Liver (tissue), 3 donors: ENCODE measurements at regions not wholly inside any gene's neighbourhood (a gene's known extent, or its start where the extent isn't known, plus 50 kb on each side); places are given as distances from the start of the nearest gene placed in this dataset.

Experiments
- FOXA1 ChIP-seq: IDR thresholded peaks from 2 replicates; pipeline ENCODE4 v1.6.1; 2016; ENCODE audit warnings: antibody characterized with exemption
- GABPA ChIP-seq, 2 donors: IDR thresholded peaks in 1 of 2; conservative IDR thresholded peaks in 1 of 2; 2 replicates each; pipeline ENCODE4 v1.6.1; 2016; ENCODE audit warnings: antibody characterized with exemption in 2 of 2, mild to moderate bottlenecking in 1 of 2, moderate library complexity in 1 of 2
- HNF4G ChIP-seq: IDR thresholded peaks from 2 replicates; pipeline ENCODE4 v1.6.1; 2016; ENCODE audit warnings: antibody characterized with exemption
- JUND ChIP-seq, 2 donors: IDR thresholded peaks; 2 replicates each; pipeline ENCODE4 v1.6.1; 2016; ENCODE audit warnings: antibody characterized with exemption in 2 of 2
- MAX ChIP-seq: IDR thresholded peaks from 2 replicates; pipeline ENCODE4 v1.6.1; 2016; ENCODE audit warnings: antibody characterized with exemption
- RAD21 ChIP-seq, 2 donors: IDR thresholded peaks; 2 replicates each; pipeline ENCODE4 v1.6.1; 2016; ENCODE audit warnings: antibody characterized with exemption in 2 of 2, mild to moderate bottlenecking in 2 of 2
- REST ChIP-seq: IDR thresholded peaks from 2 replicates; pipeline ENCODE4 v1.6.1; 2016; ENCODE audit warnings: antibody characterized with exemption, mild to moderate bottlenecking
- SP1 ChIP-seq: IDR thresholded peaks from 2 replicates; pipeline ENCODE4 v1.6.1; 2018; ENCODE audit warnings: antibody characterized with exemption, mild to moderate bottlenecking
- TAF1 ChIP-seq: conservative IDR thresholded peaks from 2 replicates; pipeline ENCODE4 v1.6.1; 2016; ENCODE audit warnings: antibody characterized with exemption, mild to moderate bottlenecking
- YY1 ChIP-seq: IDR thresholded peaks from 2 replicates; pipeline ENCODE4 v1.6.1; 2016; ENCODE audit warnings: antibody characterized with exemption, mild to moderate bottlenecking
- ZBTB33 ChIP-seq: IDR thresholded peaks from 2 replicates; pipeline ENCODE4 v1.6.1; 2016; ENCODE audit warnings: antibody characterized with exemption
- TF ChIP-seq, protein P1 (sequence below): fragments of 150-350 bp; IDR thresholded peaks from 2 replicates; pipeline ENCODE4 v1.5.1; 2017; ENCODE audit warnings: improper control_type of control experiment, low read depth, low read length; ENCODE audit not compliant: missing input control
- TF ChIP-seq, protein P2 (sequence below): IDR thresholded peaks from 2 replicates; pipeline ENCODE4 v1.6.1; 2016; ENCODE audit warnings: antibody characterized with exemption
- donor health status: healthy.
- donor health status: healthy.

- TF ChIP-seq REST (no peak), RAD21 (IDR thresholded peaks at IDR 0.05) (no peak), MAX (no peak), JUND (IDR thresholded peaks at IDR 0.05) (no peak), TAF1 (no peak), GABPA (IDR thresholded peaks at IDR 0.05 in 1 of 2, conservative IDR thresholded peaks at IDR 0.05 in 1 of 2) (no peak), FOXA1 (no peak), ZBTB33 (no peak), SP1 (no peak), HNF4G (no peak), YY1 (no peak)
- TF ChIP-seq, protein P1, sequence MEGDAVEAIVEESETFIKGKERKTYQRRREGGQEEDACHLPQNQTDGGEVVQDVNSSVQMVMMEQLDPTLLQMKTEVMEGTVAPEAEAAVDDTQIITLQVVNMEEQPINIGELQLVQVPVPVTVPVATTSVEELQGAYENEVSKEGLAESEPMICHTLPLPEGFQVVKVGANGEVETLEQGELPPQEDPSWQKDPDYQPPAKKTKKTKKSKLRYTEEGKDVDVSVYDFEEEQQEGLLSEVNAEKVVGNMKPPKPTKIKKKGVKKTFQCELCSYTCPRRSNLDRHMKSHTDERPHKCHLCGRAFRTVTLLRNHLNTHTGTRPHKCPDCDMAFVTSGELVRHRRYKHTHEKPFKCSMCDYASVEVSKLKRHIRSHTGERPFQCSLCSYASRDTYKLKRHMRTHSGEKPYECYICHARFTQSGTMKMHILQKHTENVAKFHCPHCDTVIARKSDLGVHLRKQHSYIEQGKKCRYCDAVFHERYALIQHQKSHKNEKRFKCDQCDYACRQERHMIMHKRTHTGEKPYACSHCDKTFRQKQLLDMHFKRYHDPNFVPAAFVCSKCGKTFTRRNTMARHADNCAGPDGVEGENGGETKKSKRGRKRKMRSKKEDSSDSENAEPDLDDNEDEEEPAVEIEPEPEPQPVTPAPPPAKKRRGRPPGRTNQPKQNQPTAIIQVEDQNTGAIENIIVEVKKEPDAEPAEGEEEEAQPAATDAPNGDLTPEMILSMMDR: no peak
- TF ChIP-seq, protein P2, sequence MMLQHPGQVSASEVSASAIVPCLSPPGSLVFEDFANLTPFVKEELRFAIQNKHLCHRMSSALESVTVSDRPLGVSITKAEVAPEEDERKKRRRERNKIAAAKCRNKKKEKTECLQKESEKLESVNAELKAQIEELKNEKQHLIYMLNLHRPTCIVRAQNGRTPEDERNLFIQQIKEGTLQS: no peak
Observed at GRCh38 chr9:26548781-26549290, 343.8 kb downstream of the CAAP1 start.
